Islet of Langerhans (tissue), 1 donor: ENCODE measurements at regions not wholly inside any gene's neighbourhood (a gene's known extent, or its start where the extent isn't known, plus 50 kb on each side); places are given as distances from the start of the nearest gene placed in this dataset.
"Not testable (repeated sequence)": the region's sequence is repeated elsewhere in the genome, so short reads cannot be mapped to it uniquely, and the experiment has no call there.

ENCODE experiments used
- FAIRE-seq: peaks from one replicate; lab custom pipeline; 2011; peaks lifted over from hg19 to GRCh38; lab: Jason Lieb, UNC

GRCh38 chr9:135409286-135410200 is 70.0 kb upstream of the PPP1R26 start:
- FAIRE-seq, result no peak

GRCh38 chr9:135410421-135410820 is 69.2 kb upstream of the PPP1R26 start:
- no peak for FAIRE-seq

- FAIRE-seq, result no peak
These were observed 68.6 kb upstream of the PPP1R26 start for GRCh38 chr9:135410831-135411473.

GRCh38 chr9:135411605-135412004 is 68.0 kb upstream of the PPP1R26 start:
- FAIRE-seq, result not testable (repeated sequence)

- not testable (repeated sequence) for FAIRE-seq
These were observed 67.1 kb upstream of the PPP1R26 start for GRCh38 chr9:135412315-135413085.

GRCh38 chr9:135413086-135413375 is 66.6 kb upstream of the PPP1R26 start:
- FAIRE-seq, result no peak

- FAIRE-seq, result no peak
These were observed 66.1 kb upstream of the PPP1R26 start for GRCh38 chr9:135413461-135413860.

- FAIRE-seq, result no peak
These were observed 65.3 kb upstream of the PPP1R26 start for GRCh38 chr9:135414293-135414692.

- no peak for FAIRE-seq
These were observed 64.0 kb upstream of the PPP1R26 start for GRCh38 chr9:135415586-135415985.

- no peak for FAIRE-seq
These were observed 62.8 kb upstream of the PPP1R26 start for GRCh38 chr9:135416664-135417290.

GRCh38 chr9:135418161-135418560 is 61.4 kb upstream of the PPP1R26 start:
- no peak for FAIRE-seq

- no peak for FAIRE-seq
These were observed 60.5 kb upstream of the PPP1R26 start for GRCh38 chr9:135419106-135419505.

GRCh38 chr9:135422341-135422944 is 57.1 kb upstream of the PPP1R26 start:
- FAIRE-seq, result no peak

GRCh38 chr9:135423725-135424124 is 55.9 kb upstream of the PPP1R26 start:
- no peak for FAIRE-seq
